Lower leg skin (tissue), 4 donors: ENCODE measurements at regions not wholly inside any gene's neighbourhood (a gene's known extent, or its start where the extent isn't known, plus 50 kb on each side); places are given as distances from the start of the nearest gene placed in this dataset.

Source experiments
- DNase-seq, 2 donors: peaks; one replicate each; pipeline ENCODE4 v3.0.0-alpha.2; 2019; ENCODE audit warnings: low spot score in 2 of 2
- H3K4me3 ChIP-seq: fragments of 200-600 bp; sonication (generic); 2 replicates; pipeline ENCODE4 v1.5.1; 2017; ENCODE audit warnings: mild to moderate bottlenecking, low read depth; ENCODE audit not compliant: poor library complexity, severe bottlenecking
- POLR2A ChIP-seq, 2 donors: fragments of 450-650 bp; IDR thresholded peaks; one replicate each; pipeline ENCODE4 v1.6.1; 2016 to 2017; ENCODE audit warnings: antibody characterized with exemption in 2 of 2, mild to moderate bottlenecking in 1 of 2, moderate library complexity in 1 of 2
- WGBS, 2 donors: methylation state at CpG; one replicate each; pipeline ENCODE4 v1.1.5; 2018; 5-methylcytosine and 5-hydroxymethylcytosine counted together
- intact Hi-C: fragments of 100-400 bp; cut with DNase I; formaldehyde crosslinking; loops from one replicate; pipeline ENCODE4 v1.15.0; 2023; ENCODE audit warnings: low total_unique reads
- TF ChIP-seq, protein P1 (sequence below), 3 donors: fragments of 450-650 bp; IDR thresholded peaks; one replicate each; pipeline ENCODE4 v1.5.1; 2016; ENCODE audit warnings: antibody characterized with exemption in 3 of 3, mild to moderate bottlenecking in 3 of 3, moderate library complexity in 2 of 3

DNA sequence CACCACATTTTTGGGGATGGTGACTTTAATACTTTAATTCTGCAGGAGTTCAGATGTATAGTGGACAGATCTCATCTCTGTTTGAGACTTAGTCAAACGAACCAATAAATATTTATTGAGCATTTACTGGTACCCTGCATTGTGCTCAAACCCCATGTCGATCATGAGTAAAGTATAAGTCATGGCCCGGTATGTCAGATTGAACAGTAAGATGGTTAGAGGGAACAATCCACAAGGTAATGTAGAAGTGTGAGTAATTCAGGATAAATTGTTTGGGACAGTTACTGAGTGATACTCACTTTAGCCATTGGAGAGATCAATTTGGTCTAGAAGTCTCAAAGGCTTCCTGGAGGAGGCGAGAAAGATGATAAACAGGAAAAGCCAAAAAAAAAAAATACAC, 265.5 kb upstream of the C2CD4B start:
- intact Hi-C loops, result no loop called here
- no peak for TF ChIP-seq POLR2A (IDR thresholded peaks at IDR 0.05)
- TF ChIP-seq, protein P1, sequence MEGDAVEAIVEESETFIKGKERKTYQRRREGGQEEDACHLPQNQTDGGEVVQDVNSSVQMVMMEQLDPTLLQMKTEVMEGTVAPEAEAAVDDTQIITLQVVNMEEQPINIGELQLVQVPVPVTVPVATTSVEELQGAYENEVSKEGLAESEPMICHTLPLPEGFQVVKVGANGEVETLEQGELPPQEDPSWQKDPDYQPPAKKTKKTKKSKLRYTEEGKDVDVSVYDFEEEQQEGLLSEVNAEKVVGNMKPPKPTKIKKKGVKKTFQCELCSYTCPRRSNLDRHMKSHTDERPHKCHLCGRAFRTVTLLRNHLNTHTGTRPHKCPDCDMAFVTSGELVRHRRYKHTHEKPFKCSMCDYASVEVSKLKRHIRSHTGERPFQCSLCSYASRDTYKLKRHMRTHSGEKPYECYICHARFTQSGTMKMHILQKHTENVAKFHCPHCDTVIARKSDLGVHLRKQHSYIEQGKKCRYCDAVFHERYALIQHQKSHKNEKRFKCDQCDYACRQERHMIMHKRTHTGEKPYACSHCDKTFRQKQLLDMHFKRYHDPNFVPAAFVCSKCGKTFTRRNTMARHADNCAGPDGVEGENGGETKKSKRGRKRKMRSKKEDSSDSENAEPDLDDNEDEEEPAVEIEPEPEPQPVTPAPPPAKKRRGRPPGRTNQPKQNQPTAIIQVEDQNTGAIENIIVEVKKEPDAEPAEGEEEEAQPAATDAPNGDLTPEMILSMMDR (IDR thresholded peaks at IDR 0.05), result no peak
- no peak for DNase-seq
- H3K4me3 ChIP-seq, result no peak overlapping the region
- WGBS, 2 donors, result 90 to 94% methylated on average over 4 of the region's 4 CpGs

DNA sequence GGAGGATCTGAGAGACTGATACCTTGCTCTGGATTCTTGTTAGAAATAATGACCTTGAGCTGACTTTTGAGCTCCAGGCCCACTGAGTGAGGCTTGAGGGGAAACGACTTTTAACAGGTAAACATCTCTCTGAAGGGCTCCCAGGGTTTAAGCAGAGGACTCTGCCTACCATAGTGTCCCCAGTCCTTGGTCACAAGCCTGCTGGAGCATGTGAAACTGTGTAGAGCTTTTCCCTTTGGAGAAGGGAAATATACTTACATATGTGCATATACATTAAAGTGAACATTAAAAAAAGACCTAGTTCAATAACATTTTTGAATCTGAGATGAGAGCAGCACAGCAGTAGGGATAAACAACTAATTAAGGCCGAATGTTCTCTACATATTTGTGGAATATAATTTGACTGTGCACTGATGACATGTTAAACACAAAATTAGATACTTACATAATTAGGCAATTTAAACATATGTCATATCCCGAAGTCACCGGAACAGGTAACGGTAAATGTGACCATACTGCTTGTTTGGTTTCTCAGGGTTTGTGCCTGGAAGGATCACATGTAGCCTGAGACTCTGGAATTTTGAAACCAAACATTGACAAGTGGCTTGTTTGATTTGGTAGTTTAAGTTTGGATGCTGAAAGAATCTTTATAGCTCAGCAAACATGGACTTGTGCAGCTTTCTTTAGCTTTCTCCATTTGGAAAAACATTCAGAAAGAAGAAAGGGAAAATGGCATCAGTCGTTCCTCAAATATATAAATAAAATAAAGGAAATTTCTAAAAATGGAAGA, 266.1 kb upstream of the C2CD4B start:
- H3K4me3 ChIP-seq, result no peak overlapping the region
- intact Hi-C loops, result no loop called here
- TF ChIP-seq POLR2A (IDR thresholded peaks at IDR 0.05), result no peak
- TF ChIP-seq, protein P1 (IDR thresholded peaks at IDR 0.05), result no peak
- DNase-seq, result no peak
- 88 to 90% methylated on average over 6 of the region's 6 CpGs for WGBS, 2 donors

DNA sequence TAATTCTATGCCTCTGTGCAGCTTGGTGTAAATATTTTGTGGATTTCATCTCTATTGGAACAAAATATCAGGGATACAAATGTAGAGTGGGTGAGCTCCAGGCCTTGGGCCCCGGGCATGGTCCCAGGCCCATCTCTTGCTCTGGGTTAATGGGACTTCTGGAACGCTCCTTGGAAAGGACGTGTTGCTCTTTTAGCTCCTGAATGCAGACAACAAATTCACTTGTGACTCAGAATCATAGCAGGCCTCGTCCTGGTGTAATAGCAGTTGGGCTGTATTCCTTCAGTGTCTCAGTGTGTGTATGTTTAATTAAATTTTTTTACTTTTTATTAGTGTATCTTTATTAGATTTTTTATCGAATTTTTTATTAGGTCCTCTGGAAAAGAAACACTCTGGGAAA, 266.7 kb upstream of the C2CD4B start:
- no peak overlapping the region for H3K4me3 ChIP-seq
- WGBS, 2 donors, result 86 to 88% methylated on average over 5 of the region's 5 CpGs
- no peak for TF ChIP-seq POLR2A (IDR thresholded peaks at IDR 0.05)
- TF ChIP-seq, protein P1 (IDR thresholded peaks at IDR 0.05), result no peak
- DNase-seq, result no peak
- intact Hi-C loops, result no loop called here

- H3K4me3 ChIP-seq, result no peak overlapping the region
- TF ChIP-seq POLR2A (IDR thresholded peaks at IDR 0.05), result no peak
- TF ChIP-seq, protein P1 (IDR thresholded peaks at IDR 0.05), result no peak
- intact Hi-C loops, result no loop called here
- 53 to 54% methylated on average over 5 of the region's 5 CpGs for WGBS, 2 donors
- DNase-seq, result no peak
Measured at GRCh38 chr15:62432702-62433398, 267.8 kb upstream of the C2CD4B start.

DNA sequence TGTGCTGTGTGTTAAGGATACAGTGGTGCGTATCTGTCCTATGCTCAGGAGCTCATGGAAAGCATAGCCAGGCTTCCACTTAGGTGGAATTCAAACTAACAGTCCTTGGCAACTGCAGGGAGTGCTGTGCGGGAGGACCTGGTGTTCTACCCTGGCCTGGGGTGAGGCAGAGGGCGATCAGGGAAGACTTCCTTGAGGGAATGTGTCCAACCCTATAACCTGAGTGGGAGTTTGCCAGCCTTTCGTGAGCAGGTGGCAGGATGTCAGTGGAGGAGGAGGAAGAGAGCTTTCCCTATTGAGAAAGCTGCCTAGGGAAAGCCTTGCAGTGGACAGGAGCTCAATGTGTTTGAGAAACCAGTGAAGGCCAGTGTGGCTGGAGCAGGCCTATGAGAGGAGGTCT, 271.1 kb upstream of the C2CD4B start:
- TF ChIP-seq POLR2A (IDR thresholded peaks at IDR 0.05), result no peak
- TF ChIP-seq, protein P1 (IDR thresholded peaks at IDR 0.05), result no peak
- 74 to 79% methylated on average over 4 of the region's 4 CpGs for WGBS, 2 donors
- intact Hi-C loops, result no loop called here
- no peak for DNase-seq
- no peak overlapping the region for H3K4me3 ChIP-seq
